ENCODE measurements at regions not wholly inside any gene's neighbourhood (a gene's known extent, or its start where the extent isn't known, plus 50 kb on each side); places are given as distances from the start of the nearest gene placed in this dataset.

- TF ChIP-seq CTCF (IDR thresholded peaks at IDR 0.05) (no peak), POLR2A (IDR thresholded peaks at IDR 0.05) (no peak)
Measured at GRCh38 chr15:94079968-94080367, 151.4 kb upstream of the MCTP2 start.
